ENCODE measurements at regions not wholly inside any gene's neighbourhood (a gene's known extent, or its start where the extent isn't known, plus 50 kb on each side); places are given as distances from the start of the nearest gene placed in this dataset.

DNA sequence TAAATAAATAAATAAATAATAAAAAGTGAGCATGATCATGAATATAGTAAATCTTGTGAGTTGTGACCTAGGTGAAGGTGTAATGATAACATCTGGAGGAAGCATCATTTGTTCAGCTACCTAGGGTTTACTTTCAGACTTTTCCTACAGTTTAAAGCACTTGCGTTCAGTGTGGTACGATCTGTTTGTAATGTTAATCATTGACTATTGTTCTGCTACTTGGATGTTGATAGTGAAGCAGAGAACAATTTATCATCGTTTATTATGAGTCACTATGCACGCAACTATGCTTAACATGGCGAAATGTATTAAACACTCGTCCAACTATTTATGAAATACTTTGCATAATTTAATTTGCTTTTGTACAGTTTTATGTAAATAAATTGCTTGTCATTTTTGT, 426.2 kb downstream of the PCDH7 start:
- no peak overlapping the region for H3K4me3 ChIP-seq (replicated peaks in 1 of 2; ENCODE audit: low read depth in 1 of 2, low read length in 2 of 2)
- ChIA-PET CTCF (no interaction called here), RAD21 (ENCODE audit: low non-redundant PET in 1 of 2, low total read pairs in 2 of 2, uncharacterized antibody in 2 of 2, unreplicated experiment in 2 of 2) (no interaction called here), POLR2A (no interaction called here)
- peaks cover 15 to 26% of the 10 kb centered on the region in 2 experiments for H3K36me3 ChIP-seq (ENCODE audit: control insufficient read depth in 1 of 2, insufficient read depth in 2 of 2, low read length in 2 of 2)
- H3K9ac ChIP-seq (ENCODE audit: low read length), result no peak overlapping the region
- peak overlapping the region; percentile 10; the same call in 1 of the 2 replicates for H3K27ac ChIP-seq (ENCODE audit: low read depth, low read length)
- no peaks in the 10 kb centered on the region for H3K79me2 ChIP-seq (ENCODE audit: insufficient read depth, low read length)
- H3K27me3 ChIP-seq (ENCODE audit: insufficient read depth, low read length), result no peaks in the 10 kb centered on the region
- ATAC-seq (no peak), DNase-seq (ENCODE audit: low read depth, low spot score) (no peak)
- BruUV-seq (replicated peaks), result no TSS peak
- no peak overlapping the region for H3K4me2 ChIP-seq (ENCODE audit: low read length)
- H3K9me3 ChIP-seq (ENCODE audit: control insufficient read depth in 1 of 2, insufficient read depth in 1 of 2, low read depth in 1 of 2, low read length in 2 of 2), result no peaks in the 10 kb centered on the region
- H2AFZ ChIP-seq (ENCODE audit: low read depth, low read length, poor library complexity, severe bottlenecking), result no peak overlapping the region
- no peaks in the 10 kb centered on the region for H4K20me1 ChIP-seq (ENCODE audit: insufficient read depth)
- intact Hi-C loops (cut with micrococcal nuclease), result no loop called here
- H3K4me1 ChIP-seq (ENCODE audit: control insufficient read depth in 1 of 2, insufficient read depth in 2 of 2, low read length in 2 of 2), result 0 out of 4 replicates have a peak, but pooled peaks cover 0 to 6% of the 10 kb centered on the region in 2 experiments
- TF ChIP-seq, protein P1, sequence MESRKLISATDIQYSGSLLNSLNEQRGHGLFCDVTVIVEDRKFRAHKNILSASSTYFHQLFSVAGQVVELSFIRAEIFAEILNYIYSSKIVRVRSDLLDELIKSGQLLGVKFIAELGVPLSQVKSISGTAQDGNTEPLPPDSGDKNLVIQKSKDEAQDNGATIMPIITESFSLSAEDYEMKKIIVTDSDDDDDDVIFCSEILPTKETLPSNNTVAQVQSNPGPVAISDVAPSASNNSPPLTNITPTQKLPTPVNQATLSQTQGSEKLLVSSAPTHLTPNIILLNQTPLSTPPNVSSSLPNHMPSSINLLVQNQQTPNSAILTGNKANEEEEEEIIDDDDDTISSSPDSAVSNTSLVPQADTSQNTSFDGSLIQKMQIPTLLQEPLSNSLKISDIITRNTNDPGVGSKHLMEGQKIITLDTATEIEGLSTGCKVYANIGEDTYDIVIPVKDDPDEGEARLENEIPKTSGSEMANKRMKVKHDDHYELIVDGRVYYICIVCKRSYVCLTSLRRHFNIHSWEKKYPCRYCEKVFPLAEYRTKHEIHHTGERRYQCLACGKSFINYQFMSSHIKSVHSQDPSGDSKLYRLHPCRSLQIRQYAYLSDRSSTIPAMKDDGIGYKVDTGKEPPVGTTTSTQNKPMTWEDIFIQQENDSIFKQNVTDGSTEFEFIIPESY (IDR thresholded peaks at IDR 0.05; ENCODE audit: extremely low read depth, insufficient replicate concordance, low read length), result no peak
- TF ChIP-seq, protein P2, sequence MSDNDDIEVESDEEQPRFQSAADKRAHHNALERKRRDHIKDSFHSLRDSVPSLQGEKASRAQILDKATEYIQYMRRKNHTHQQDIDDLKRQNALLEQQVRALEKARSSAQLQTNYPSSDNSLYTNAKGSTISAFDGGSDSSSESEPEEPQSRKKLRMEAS (IDR thresholded peaks at IDR 0.05), result no peak
- TF ChIP-seq SRF (IDR thresholded peaks at IDR 0.05; ENCODE audit: low read depth), result no peak
- TF ChIP-seq TCF7L2 (IDR thresholded peaks at IDR 0.05; ENCODE audit: borderline replicate concordance, extremely low read depth, insufficient read depth, insufficient read length), result no peak
- TF ChIP-seq EGR1 (IDR thresholded peaks at IDR 0.05; ENCODE audit: low read depth), result no peak
- no peak for TF ChIP-seq POLR2AphosphoS5 (IDR thresholded peaks at IDR 0.05; ENCODE audit: low read depth, low read length)
- TF ChIP-seq ELF1 (IDR thresholded peaks at IDR 0.05; ENCODE audit: borderline replicate concordance, low read depth), result no peak
- TF ChIP-seq EZH2phosphoT487 (IDR thresholded peaks at IDR 0.05; ENCODE audit: borderline replicate concordance), result no peak
- no peak for TF ChIP-seq ZFX (IDR thresholded peaks at IDR 0.05)
- H3K9me2 ChIP-seq (ENCODE audit: insufficient read depth), result no peaks in the 10 kb centered on the region; the same call in 1 of the 2 replicates

All from HCT116 (cell line).